ENCODE measurements at regions not wholly inside any gene's neighbourhood (a gene's known extent, or its start where the extent isn't known, plus 50 kb on each side); places are given as distances from the start of the nearest gene placed in this dataset.

- H3K36me3 ChIP-seq (ENCODE audit: control insufficient read depth, insufficient read depth, low read length) = no peaks in the 10 kb centered on the region
- DNase-seq (ENCODE audit: low read depth) (no peak), FAIRE-seq (no peak)
- TF ChIP-seq CTCF (IDR thresholded peaks at IDR 0.05; ENCODE audit: insufficient read depth, low read length, severe bottlenecking) = no peak
- no peak overlapping the region for H3K4me3 ChIP-seq (ENCODE audit: low read depth, low read length)
- H3K27me3 ChIP-seq (ENCODE audit: control insufficient read depth, insufficient read depth, low read length) = no peaks in the 10 kb centered on the region
These were observed 118.7 kb upstream of the GAS1 start for GRCh38 chr9:87065981-87066380.

GRCh38 chr9:87067426-87067825, 120.1 kb upstream of the GAS1 start:
- TF ChIP-seq CTCF (IDR thresholded peaks at IDR 0.05; ENCODE audit: insufficient read depth, low read length, severe bottlenecking) = no peak
- no peaks in the 10 kb centered on the region for H3K27me3 ChIP-seq (ENCODE audit: control insufficient read depth, insufficient read depth, low read length)
- no peak for FAIRE-seq
- peak; percentile 26 for DNase-seq (ENCODE audit: low read depth)
- H3K36me3 ChIP-seq (ENCODE audit: control insufficient read depth, insufficient read depth, low read length) = no peaks in the 10 kb centered on the region
- no peak overlapping the region for H3K4me3 ChIP-seq (ENCODE audit: low read depth, low read length)

DNA sequence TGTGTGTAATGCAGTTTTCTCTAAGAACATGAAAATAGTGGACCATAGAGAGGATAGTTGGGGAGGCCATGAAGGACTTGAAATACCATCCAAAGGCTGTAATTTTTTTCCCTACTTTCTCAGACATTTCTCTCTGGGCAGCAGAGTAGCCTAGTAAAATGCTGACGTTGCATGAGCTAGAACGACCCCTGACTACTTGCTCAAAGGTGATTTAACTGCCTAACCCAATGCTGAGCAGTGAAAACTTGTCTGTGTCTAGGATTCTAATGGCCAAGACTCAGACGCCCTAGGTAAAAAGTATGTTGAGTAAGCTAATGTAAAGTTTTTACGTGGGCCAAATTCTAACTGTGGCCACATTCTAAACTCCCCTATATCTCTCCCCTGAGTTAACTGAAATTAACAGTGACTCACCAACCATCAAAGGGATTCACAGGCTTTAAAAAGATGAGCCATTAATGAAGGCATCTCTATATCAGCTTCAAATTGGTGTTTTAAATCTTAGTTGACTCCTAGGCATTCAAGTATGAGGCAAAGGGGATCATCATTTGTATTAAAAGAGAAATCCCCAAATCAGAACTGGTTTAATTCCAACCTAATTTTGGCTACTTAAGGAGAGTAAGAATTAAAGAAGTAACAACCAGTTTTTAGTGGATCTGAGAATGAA, 121.0 kb upstream of the GAS1 start:
- FAIRE-seq (no peak), DNase-seq (ENCODE audit: low read depth) (no peak)
- H3K36me3 ChIP-seq (ENCODE audit: control insufficient read depth, insufficient read depth, low read length) = no peaks in the 10 kb centered on the region
- H3K27me3 ChIP-seq (ENCODE audit: control insufficient read depth, insufficient read depth, low read length) = no peaks in the 10 kb centered on the region
- no peak overlapping the region for H3K4me3 ChIP-seq (ENCODE audit: low read depth, low read length)
- no peak for TF ChIP-seq CTCF (IDR thresholded peaks at IDR 0.05; ENCODE audit: insufficient read depth, low read length, severe bottlenecking)

DNA sequence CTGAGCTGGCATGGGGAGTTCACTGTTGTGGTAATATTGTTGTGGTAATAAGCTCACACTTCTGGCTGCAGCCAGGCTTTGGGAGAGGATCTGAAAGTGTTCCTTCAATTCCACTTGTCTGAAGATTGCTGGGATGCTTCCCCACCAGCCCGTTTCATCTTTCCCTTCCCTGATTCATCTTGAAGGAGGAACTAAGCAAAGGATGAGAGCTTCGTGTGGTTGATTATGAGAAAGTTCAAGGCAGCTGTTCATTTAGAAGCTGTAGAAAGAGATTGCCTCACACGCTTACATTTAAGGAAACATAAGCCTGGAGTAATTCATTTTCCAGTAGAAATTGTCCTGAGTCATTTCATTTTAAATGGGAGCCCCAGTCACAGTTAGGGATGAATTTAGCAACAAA, 122.4 kb upstream of the GAS1 start:
- no peaks in the 10 kb centered on the region for H3K27me3 ChIP-seq (ENCODE audit: control insufficient read depth, insufficient read depth, low read length)
- H3K36me3 ChIP-seq (ENCODE audit: control insufficient read depth, insufficient read depth, low read length) = no peaks in the 10 kb centered on the region
- no peak for FAIRE-seq
- no peak for TF ChIP-seq CTCF (IDR thresholded peaks at IDR 0.05; ENCODE audit: insufficient read depth, low read length, severe bottlenecking)
- no peak for DNase-seq (ENCODE audit: low read depth)
- no peak overlapping the region for H3K4me3 ChIP-seq (ENCODE audit: low read depth, low read length)

DNA sequence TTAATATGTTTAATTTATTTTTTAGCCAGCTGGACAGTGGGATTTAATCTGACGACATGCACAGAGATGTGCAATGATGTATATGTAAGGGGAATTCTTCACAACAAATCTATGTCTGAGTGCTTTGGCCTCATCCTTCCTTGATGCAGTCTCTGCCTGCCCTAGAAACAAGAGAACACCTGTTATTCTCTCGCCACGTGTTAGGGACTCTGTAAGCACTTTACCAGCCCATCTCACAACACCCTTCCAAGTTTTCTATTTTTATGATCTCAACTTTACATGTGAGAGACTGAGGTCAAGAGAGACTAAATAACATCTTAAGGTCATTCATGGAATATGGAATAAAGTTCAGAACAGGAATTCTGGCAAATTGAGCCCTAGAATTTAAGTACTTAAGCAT, 123.0 kb upstream of the GAS1 start:
- FAIRE-seq (no peak), DNase-seq (ENCODE audit: low read depth) (no peak)
- Histone ChIP-seq H3K4me3 (ENCODE audit: low read depth, low read length) (no peak overlapping the region), H3K36me3 (ENCODE audit: control insufficient read depth, insufficient read depth, low read length) (no peaks in the 10 kb centered on the region), H3K27me3 (ENCODE audit: control insufficient read depth, insufficient read depth, low read length) (no peaks in the 10 kb centered on the region)
- no peak for TF ChIP-seq CTCF (IDR thresholded peaks at IDR 0.05; ENCODE audit: insufficient read depth, low read length, severe bottlenecking)

DNA sequence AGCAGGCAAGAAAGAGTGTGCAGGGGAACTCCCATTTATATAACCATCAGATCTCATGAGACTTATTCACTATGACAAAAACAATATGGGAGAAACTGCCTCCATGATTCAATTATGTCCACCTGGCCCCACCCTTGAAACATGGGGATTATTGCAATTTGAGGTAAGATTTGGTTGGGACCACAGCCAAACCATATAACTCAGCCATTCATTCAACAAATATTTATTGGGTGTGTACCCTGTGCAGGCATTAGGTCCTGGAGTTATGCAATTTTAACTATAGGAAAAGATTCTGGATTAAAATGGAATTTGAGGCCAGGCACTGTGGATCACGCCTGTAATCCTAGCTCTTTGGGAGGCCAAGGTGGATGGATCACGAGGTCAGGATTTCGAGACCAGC, 124.2 kb upstream of the GAS1 start:
- DNase-seq (ENCODE audit: low read depth) = peak; percentile 88
- TF ChIP-seq CTCF (IDR thresholded peaks at IDR 0.05; ENCODE audit: insufficient read depth, low read length, severe bottlenecking) = no peak
- no peak for FAIRE-seq
- Histone ChIP-seq H3K27me3 (ENCODE audit: control insufficient read depth, insufficient read depth, low read length) (no peaks in the 10 kb centered on the region), H3K4me3 (ENCODE audit: low read depth, low read length) (no peak overlapping the region), H3K36me3 (ENCODE audit: control insufficient read depth, insufficient read depth, low read length) (no peaks in the 10 kb centered on the region)
